OCI-LY1 (cell line): ENCODE measurements at regions not wholly inside any gene's neighbourhood (a gene's known extent, or its start where the extent isn't known, plus 50 kb on each side); places are given as distances from the start of the nearest gene placed in this dataset.

Experiments
- H2AFZ ChIP-seq: fragments of 200-600 bp; sonication (generic), shearing (Covaris generic); 2 replicates; pipeline ENCODE4 v1.6.0; 2014; ENCODE audit warnings: antibody characterized with exemption, mild to moderate bottlenecking, low read length
- H3F3A ChIP-seq: fragments of 200-600 bp; sonication (generic), shearing (Covaris generic); 2 replicates; pipeline ENCODE4 v1.6.0; 2014; ENCODE audit warnings: mild to moderate bottlenecking, antibody characterized with exemption, low read length, moderate library complexity; ENCODE audit not compliant: insufficient read depth
- H3K27ac ChIP-seq: fragments of 200-600 bp; sonication (generic); 2 replicates; pipeline ENCODE4 v1.5.1; 2014; ENCODE audit warnings: low read length, mixed run types, mild to moderate bottlenecking, low read depth; ENCODE audit not compliant: poor library complexity, severe bottlenecking
- H3K27me3 ChIP-seq: fragments of 200-600 bp; sonication (generic); 2 replicates; pipeline ENCODE4 v1.6.0; 2014; ENCODE audit warnings: antibody characterized with exemption, mild to moderate bottlenecking, low read length, moderate library complexity; ENCODE audit not compliant: insufficient read depth
- H3K36me3 ChIP-seq: fragments of 200-600 bp; sonication (generic); 2 replicates; pipeline ENCODE4 v1.6.1; 2014; ENCODE audit warnings: mild to moderate bottlenecking, antibody characterized with exemption, low read length, moderate library complexity, mixed read lengths; ENCODE audit not compliant: insufficient read depth
- H3K4me1 ChIP-seq: fragments of 200-600 bp; sonication (generic); 2 replicates; pipeline ENCODE4 v1.5.1; 2014; ENCODE audit warnings: mild to moderate bottlenecking, low read length, moderate library complexity; ENCODE audit not compliant: insufficient read depth, severe bottlenecking
- H3K4me2 ChIP-seq: fragments of 200-600 bp; sonication (generic), shearing (Covaris generic); 2 replicates; pipeline ENCODE4 v1.6.1; 2014; ENCODE audit warnings: low read length
- H3K4me3 ChIP-seq: fragments of 200-600 bp; sonication (generic); 2 replicates; pipeline ENCODE4 v1.5.1; 2014; ENCODE audit warnings: low read length, low read depth, mild to moderate bottlenecking, mixed read lengths; ENCODE audit not compliant: poor library complexity, severe bottlenecking
- H3K79me2 ChIP-seq: fragments of 200-600 bp; shearing (Covaris generic); 2 replicates; pipeline ENCODE4 v1.6.1; 2016; ENCODE audit warnings: mixed run types, low read length, mixed read lengths; ENCODE audit not compliant: insufficient read depth
- H3K9ac ChIP-seq: fragments of 200-600 bp; sonication (generic), shearing (Covaris generic); 2 replicates; pipeline ENCODE4 v1.6.1; 2014; ENCODE audit warnings: mild to moderate bottlenecking, low read length, mixed read lengths
- H3K9me2 ChIP-seq: fragments of 200-600 bp; sonication (generic), shearing (Covaris generic); 2 replicates; pipeline ENCODE4 v1.6.1; 2014; ENCODE audit warnings: low read depth, mild to moderate bottlenecking, low read length, mixed read lengths
- H3K9me3 ChIP-seq: fragments of 200-600 bp; shearing (Covaris generic); 2 replicates; pipeline ENCODE4 v1.6.1; 2014; ENCODE audit warnings: low read length, mixed read lengths
- H4K20me1 ChIP-seq: fragments of 200-600 bp; sonication (generic), shearing (Covaris generic); 2 replicates; pipeline ENCODE4 v1.6.0; 2016; ENCODE audit warnings: mild to moderate bottlenecking, low read length; ENCODE audit not compliant: insufficient read depth
- CTCF ChIP-seq: fragments of 200-600 bp; sonication (generic), shearing (Covaris generic); IDR thresholded peaks from 2 replicates; pipeline ENCODE4 v1.5.1; 2017; ENCODE audit warnings: mild to moderate bottlenecking, antibody characterized with exemption, low read length, moderate library complexity, mixed read lengths
- EZH2 ChIP-seq: fragments of 200-600 bp; sonication (generic), shearing (Covaris generic); IDR thresholded peaks from 2 replicates; pipeline ENCODE4 v1.8.0; 2017; ENCODE audit warnings: borderline replicate concordance, mixed run types, mild to moderate bottlenecking, antibody characterized with exemption, low read length, moderate library complexity, mixed read lengths

- Histone ChIP-seq H4K20me1 (no peaks in the 10 kb centered on the region), H3K9ac (no peak overlapping the region), H3K27me3 (no peaks in the 10 kb centered on the region), H3K4me1 (no peaks in the 10 kb centered on the region), H3K79me2 (no peaks in the 10 kb centered on the region), H3K36me3 (no peaks in the 10 kb centered on the region), H3K9me3 (no peaks in the 10 kb centered on the region), H3K4me2 (no peak overlapping the region), H3K4me3 (no peak overlapping the region), H3F3A (no peaks in the 10 kb centered on the region), H3K27ac (no peak overlapping the region), H3K9me2 (no peaks in the 10 kb centered on the region), H2AFZ (no peak overlapping the region)
- no peak for TF ChIP-seq CTCF
- TF ChIP-seq EZH2 = no peak
Measured at GRCh38 chr6:3987576-3987975, 91.4 kb downstream of the FAM217A start.

GRCh38 chr6:3990692-3991491 lies 88.0 kb downstream of the FAM217A start:
- H3K9me3 ChIP-seq = no peaks in the 10 kb centered on the region
- H3K4me1 ChIP-seq = no peaks in the 10 kb centered on the region
- no peaks in the 10 kb centered on the region for H4K20me1 ChIP-seq
- no peaks in the 10 kb centered on the region for H3F3A ChIP-seq
- no peak overlapping the region for H2AFZ ChIP-seq
- no peak overlapping the region for H3K4me3 ChIP-seq
- H3K27me3 ChIP-seq = no peaks in the 10 kb centered on the region
- no peaks in the 10 kb centered on the region for H3K79me2 ChIP-seq
- no peak overlapping the region for H3K9ac ChIP-seq
- H3K27ac ChIP-seq = no peak overlapping the region
- H3K9me2 ChIP-seq = no peaks in the 10 kb centered on the region
- no peaks in the 10 kb centered on the region for H3K36me3 ChIP-seq
- TF ChIP-seq EZH2 (no peak), CTCF (peak; percentile 85)
- H3K4me2 ChIP-seq = no peak overlapping the region

- Histone ChIP-seq H3K36me3 (no peaks in the 10 kb centered on the region), H3K4me3 (no peak overlapping the region), H3K9me2 (no peaks in the 10 kb centered on the region), H3K4me2 (no peak overlapping the region), H3K9ac (no peak overlapping the region), H4K20me1 (0 out of 2 replicates have a peak, but pooled peaks cover 2% of the 10 kb centered on the region), H3K9me3 (no peaks in the 10 kb centered on the region), H2AFZ (no peak overlapping the region), H3F3A (no peaks in the 10 kb centered on the region), H3K27ac (no peak overlapping the region), H3K27me3 (no peaks in the 10 kb centered on the region), H3K4me1 (no peaks in the 10 kb centered on the region), H3K79me2 (no peaks in the 10 kb centered on the region)
- no peak for TF ChIP-seq EZH2
- TF ChIP-seq CTCF = no peak
Measured at GRCh38 chr6:3991941-3992340, 87.0 kb downstream of the FAM217A start.
